PC-9 (cell line): ENCODE measurements at regions not wholly inside any gene's neighbourhood (a gene's known extent, or its start where the extent isn't known, plus 50 kb on each side); places are given as distances from the start of the nearest gene placed in this dataset.

Experiments
- CTCF ChIP-seq: fragments of 200-600 bp; sonication (generic); conservative IDR thresholded peaks from 2 replicates; pipeline ENCODE4 v1.6.1; 2017; ENCODE audit warnings: mixed run types, antibody characterized with exemption, mild to moderate bottlenecking, moderate library complexity
- EZH2 ChIP-seq: fragments of 200-600 bp; sonication (generic); IDR thresholded peaks from 2 replicates; pipeline ENCODE4 v1.8.0; 2017; ENCODE audit warnings: antibody characterized with exemption, low read depth

- TF ChIP-seq CTCF (no peak), EZH2 (no peak)
Measured at GRCh38 chr2:83879127-83879526, 580.0 kb downstream of the SUCLG1 start.
